H7 (cell line): ENCODE measurements at regions not wholly inside any gene's neighbourhood (a gene's known extent, or its start where the extent isn't known, plus 50 kb on each side); places are given as distances from the start of the nearest gene placed in this dataset.
A peak's percentile ranks its signal among the peaks of the same experiment; 100 is the strongest.

Experiments
- DNase-seq: peaks from one replicate; pipeline ENCODE4 v3.0.0; 2012
- H3K27me3 ChIP-seq: 2 replicates; pipeline ENCODE4 v1.6.0; 2011; ENCODE audit warnings: mild to moderate bottlenecking, low read length; ENCODE audit not compliant: control insufficient read depth, insufficient read depth
- H3K36me3 ChIP-seq: replicated peaks from 2 replicates; pipeline ENCODE4 v1.5.1; 2011; ENCODE audit warnings: low read length; ENCODE audit not compliant: control insufficient read depth, insufficient read depth
- H3K4me3 ChIP-seq: 2 replicates; pipeline ENCODE4 v1.5.1; 2011; ENCODE audit warnings: low read depth, mild to moderate bottlenecking, control low read depth, low read length, moderate library complexity; ENCODE audit not compliant: insufficient read depth

DNA sequence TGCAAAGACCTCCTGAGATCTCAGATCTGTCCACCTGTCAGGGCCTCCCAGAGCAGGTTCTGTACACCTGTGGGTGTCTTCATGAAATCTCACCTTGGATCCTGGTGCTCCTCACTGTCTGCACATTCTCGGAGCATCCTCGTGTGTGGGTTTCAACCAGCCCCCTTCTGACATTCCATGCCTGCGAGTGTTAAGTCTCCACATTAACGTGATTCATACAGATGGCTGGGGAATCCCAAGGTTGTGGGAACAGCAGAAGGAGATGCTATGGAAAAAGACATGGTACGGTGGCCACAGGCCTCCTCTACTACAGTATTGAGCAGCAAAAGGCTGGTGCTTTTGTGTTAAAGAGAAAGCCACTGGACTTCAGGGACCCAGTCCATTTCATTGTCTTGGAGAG lies 556.5 kb downstream of the DHX35 start:
- Histone ChIP-seq H3K27me3 (no peaks in the 10 kb centered on the region), H3K36me3 (no peaks in the 10 kb centered on the region), H3K4me3 (no peak overlapping the region)
- DNase-seq, result no peak

DNA sequence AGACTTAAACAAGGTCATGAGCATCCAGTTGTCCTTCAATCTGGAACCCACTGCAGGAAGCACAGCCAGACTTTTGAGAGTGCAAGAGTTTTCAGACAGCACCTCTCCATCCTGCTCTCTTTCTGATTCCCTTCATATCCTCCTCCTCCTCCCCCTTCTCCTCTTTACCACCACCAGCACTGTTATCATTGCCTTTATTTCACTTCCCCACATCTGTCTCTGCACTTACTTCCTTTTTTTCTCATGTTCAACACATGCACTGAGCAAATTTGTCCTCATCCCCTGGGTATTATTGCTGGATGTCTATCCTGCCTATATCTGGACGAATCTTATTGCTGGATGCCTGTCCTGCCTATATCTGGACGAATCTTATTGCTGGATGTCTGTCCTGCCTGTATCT lies 554.8 kb downstream of the DHX35 start:
- no peak for DNase-seq
- H3K36me3 ChIP-seq, result no peaks in the 10 kb centered on the region
- H3K4me3 ChIP-seq, result no peak overlapping the region
- no peaks in the 10 kb centered on the region for H3K27me3 ChIP-seq

DNA sequence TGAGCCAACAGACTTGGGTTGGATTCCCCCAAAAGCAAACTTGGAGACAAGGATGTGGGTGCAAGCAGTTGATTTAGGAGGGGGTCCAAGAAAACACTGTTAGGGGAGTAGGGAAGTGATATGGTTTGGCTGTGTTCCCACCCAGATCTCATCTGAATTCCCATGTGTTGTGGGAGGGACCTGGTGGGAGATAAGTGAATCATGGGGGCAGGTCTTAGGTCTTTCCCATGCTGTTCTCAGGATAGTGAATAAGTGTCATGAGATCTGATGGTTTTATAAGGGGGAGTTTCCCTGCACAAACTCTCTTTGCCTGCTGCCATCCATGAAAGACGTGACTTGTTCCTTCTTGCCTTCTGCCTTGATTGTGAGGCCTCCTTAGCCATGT lies 542.6 kb downstream of the DHX35 start:
- Histone ChIP-seq H3K27me3 (no peaks in the 10 kb centered on the region), H3K4me3 (no peak overlapping the region), H3K36me3 (no peaks in the 10 kb centered on the region)
- DNase-seq, result no peak

DNA sequence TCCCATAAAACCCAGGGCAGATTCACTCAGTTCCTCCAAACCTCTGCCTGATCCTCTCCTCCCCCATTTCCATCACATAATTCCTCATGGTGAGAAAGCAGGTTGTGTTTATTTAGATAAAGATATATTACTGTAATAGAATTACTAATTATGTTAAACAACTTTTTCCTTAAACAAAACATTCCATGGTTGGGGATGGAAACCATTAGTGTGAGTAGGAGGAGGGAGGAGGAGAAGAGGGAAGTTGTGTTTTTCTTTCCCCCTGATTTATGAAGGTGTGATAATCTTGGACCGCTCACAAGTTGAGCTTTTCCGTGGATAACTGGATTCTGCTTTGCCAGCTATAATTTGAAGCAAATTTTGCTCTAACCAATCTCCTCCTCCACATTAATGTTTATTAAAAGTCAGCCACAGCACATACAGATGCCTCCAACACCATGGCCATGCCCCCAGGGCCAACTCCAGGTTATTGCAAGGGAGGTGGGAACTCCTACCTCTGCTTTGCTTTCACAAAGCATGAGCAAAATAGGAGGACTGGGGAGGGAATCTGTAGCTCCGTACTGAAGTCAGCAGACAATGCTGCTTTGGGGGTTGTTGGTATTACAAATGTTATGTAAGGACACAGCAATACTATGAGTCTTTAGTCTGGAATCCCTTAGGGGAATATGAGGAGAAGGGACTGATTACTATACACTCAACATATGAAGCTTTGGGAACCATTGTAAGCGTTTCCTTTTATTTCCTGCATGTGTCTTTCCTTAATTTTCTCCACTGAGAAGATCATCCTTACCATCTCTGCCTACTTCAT lies 542.0 kb downstream of the DHX35 start:
- no peaks in the 10 kb centered on the region for H3K36me3 ChIP-seq
- DNase-seq, result no peak
- no peak overlapping the region for H3K4me3 ChIP-seq
- no peaks in the 10 kb centered on the region for H3K27me3 ChIP-seq

DNA sequence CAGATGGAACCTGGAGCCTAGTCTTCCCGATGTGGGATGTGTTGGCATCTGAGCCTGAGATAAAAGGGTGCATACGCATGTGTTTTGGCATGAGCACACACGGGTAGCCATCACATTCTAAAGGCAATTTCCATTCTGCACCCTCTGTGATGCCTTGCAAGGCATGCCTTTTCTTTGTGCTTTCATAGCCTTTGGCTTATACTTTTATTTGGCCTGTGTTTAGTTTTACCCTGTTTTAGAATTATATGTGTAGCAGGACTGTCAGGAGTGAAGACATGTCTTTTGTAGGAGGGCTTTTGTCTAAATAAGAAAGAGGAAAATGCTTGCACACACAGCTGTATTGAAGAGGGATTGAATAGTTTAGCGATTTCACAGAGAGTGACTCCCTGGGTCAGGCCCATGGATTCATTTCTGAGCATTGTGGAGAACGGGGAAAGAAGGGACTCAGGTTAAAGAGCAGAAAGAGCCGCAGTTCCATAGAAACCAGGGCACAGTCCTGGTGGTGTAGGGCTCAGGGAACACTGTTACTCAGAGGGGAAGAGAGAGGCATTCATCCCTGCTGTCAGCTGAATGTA lies 530.2 kb downstream of the DHX35 start:
- no peak for DNase-seq
- no peak overlapping the region for H3K4me3 ChIP-seq
- H3K36me3 ChIP-seq, result no peaks in the 10 kb centered on the region
- H3K27me3 ChIP-seq, result no peaks in the 10 kb centered on the region

DNA sequence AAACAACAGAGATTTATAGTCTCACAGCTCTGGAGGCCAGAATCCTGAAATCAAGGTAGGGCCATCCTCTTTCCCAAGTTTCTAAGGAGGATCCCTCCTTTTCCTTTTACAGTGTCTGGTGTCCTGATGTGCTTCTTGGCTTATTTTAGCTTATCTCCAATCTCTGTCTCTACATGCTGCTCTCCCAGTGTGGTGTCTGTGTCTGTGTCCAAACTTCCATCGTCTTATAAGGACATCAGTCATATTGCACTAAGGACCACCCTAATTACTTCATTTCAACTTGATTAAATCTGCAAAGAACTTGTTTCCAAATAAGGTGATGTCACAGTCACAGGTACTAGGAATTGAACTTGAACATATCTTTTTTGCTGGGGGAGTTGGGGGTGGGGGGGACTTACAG lies 529.6 kb downstream of the DHX35 start:
- Histone ChIP-seq H3K27me3 (no peaks in the 10 kb centered on the region), H3K36me3 (no peaks in the 10 kb centered on the region), H3K4me3 (no peak overlapping the region)
- DNase-seq, result no peak

DNA sequence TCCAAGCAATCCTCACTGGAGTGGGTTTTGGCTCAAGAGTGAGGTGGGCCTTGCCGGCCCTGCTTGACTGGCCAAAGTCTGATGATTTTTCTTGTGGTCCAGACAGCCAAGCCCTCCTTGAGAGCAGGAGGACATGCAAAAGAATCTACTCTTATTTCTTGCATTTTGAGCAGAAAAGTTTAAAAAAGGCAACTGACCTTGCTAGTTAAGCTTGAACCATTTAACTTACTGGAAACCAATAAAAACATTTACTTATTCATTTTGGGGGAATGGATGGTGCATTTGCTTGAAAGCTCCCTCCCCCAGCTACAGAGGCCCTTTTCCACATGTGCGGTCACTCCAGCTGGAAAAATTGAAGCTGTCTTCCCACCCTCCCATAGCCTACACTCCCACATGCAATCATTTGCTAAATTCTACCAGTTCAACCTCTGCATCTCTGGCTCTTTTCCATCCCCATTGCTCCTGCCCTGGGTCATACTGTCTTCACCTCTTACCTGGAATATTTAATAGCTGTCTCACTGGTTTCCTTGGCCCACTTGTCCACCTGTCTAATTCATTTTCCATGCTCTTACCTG lies 527.9 kb downstream of the DHX35 start:
- no peak for DNase-seq
- Histone ChIP-seq H3K36me3 (no peaks in the 10 kb centered on the region), H3K4me3 (no peak overlapping the region), H3K27me3 (no peaks in the 10 kb centered on the region)

DNA sequence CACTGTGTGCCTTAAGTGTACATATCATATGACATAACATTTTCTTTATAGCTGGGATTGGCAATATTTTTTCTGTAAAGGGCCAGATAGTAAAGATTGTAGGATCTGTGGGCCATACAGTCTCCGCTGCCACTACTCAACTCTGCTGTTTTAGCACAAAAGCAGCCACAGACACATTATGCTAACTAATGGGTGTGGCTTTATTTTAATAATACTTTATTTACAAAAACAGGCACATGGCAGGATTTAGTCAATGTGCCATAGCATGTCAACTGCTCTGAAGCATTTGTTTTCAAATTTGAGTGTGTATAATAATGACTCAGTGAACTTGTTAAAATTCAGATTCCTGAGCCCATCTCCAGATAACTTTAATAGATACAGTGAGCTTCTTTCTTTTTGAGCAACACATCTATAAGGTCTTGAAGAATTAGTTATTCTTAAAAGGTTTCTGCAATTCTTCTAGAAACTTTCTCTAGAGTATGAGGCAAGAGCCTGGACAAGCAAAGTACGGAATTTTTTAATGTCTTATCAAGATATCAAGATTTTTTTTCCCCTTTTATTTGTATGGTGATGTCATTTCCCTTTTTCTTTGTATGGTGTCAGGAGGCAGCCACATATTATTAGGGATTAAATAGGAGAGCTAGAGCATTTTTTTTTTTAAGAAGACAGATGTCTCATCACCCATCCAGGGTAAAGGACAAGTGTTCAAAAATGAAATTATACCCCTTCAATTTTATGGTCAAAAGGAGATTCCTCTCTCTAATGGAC lies 518.3 kb downstream of the DHX35 start:
- no peak for DNase-seq
- H3K4me3 ChIP-seq, result no peak overlapping the region
- no peaks in the 10 kb centered on the region for H3K36me3 ChIP-seq
- H3K27me3 ChIP-seq, result no peaks in the 10 kb centered on the region

DNA sequence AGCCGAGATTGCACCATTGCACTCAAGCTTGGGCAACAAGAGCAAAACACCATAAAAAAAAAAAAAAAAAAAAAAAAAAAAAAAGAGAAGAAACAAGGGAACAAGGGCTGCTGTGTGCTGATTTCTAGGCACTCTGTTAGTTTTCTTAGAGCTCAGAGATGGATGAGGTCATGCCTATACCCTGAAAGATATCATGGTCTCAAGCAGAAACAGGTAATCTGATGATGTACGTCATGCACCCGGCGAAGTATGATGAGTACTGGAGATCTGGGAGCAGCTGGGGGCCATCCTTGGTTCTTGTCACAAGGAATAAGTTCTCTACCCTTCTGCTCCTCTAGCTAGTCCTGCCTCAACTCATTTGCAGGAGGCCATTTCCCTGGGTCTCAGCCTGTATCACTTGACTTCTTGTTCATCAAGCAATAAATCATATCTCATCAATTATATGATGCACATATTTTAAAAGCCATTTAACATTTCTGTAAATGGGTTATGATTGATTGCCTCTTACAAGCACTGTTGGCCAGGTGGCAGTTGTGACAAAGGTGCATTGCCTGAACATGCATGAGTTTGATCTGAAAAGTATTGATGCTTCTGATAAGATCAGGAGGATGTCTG lies 517.2 kb downstream of the DHX35 start:
- no peak overlapping the region for H3K4me3 ChIP-seq
- no peak for DNase-seq
- H3K36me3 ChIP-seq, result no peaks in the 10 kb centered on the region
- H3K27me3 ChIP-seq, result no peaks in the 10 kb centered on the region

DNA sequence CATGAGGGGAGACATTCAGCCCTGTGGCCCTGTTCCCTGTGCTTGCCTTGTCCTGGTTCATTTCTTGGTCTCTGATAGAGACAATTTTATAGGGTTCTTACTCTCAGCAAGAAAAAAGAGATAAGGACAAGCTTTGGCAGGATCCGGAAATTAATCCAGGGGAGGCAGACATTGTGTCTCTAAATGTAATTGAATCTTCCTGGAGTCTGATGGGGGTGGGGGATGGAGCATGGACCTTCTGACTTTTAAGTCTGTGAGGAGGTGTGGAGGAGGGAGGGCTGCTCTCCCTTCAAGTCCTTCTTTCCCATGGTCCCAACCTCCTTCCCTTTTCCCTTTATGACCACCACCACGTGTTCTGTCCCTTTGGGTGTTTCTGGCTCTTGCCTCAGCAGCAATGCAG lies 512.7 kb downstream of the DHX35 start:
- DNase-seq, result no peak
- Histone ChIP-seq H3K36me3 (no peaks in the 10 kb centered on the region), H3K27me3 (no peaks in the 10 kb centered on the region), H3K4me3 (no peak overlapping the region)

DNA sequence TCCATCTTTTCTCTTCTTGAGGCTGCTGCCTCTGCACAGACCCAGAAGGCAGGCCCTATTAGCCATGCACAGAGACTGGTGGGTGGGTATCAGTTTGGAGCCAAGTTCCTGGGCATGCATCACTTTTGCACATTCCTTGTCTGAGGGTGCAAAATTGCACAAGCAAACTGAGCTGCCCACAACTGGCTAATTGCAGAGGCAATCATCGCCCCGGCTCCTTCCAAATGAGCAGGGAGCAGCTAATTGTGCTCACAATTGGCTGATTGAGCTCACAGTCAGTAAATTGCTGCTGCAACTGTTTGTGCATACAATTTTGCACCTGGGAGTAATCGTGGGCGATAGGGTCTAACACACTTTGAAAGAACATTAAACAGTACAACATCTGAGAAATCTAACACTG lies 511.4 kb downstream of the DHX35 start:
- no peaks in the 10 kb centered on the region for H3K36me3 ChIP-seq
- H3K4me3 ChIP-seq, result no peak overlapping the region
- no peaks in the 10 kb centered on the region for H3K27me3 ChIP-seq
- DNase-seq, result no peak

DNA sequence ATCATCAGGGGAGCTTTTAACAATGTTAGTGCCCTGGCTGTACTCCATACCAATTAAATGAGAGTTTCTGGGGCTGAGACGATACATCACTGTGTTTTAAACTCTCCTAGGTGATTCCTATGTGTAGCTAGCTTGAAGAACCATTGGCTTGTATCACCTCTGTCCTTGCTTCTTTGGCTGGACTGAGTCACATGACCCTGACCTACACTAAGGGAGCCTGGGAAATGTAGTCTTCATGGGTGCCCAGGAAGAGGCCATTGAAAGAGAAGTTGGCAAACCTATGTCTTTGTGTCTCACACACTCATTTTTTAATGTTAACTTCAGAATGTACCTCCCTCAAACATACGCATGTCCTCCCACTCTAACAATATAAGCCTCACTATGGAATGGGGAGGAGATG lies 506.6 kb downstream of the DHX35 start:
- no peak overlapping the region for H3K4me3 ChIP-seq
- DNase-seq, result peak; percentile 2
- no peaks in the 10 kb centered on the region for H3K36me3 ChIP-seq
- no peaks in the 10 kb centered on the region for H3K27me3 ChIP-seq

DNA sequence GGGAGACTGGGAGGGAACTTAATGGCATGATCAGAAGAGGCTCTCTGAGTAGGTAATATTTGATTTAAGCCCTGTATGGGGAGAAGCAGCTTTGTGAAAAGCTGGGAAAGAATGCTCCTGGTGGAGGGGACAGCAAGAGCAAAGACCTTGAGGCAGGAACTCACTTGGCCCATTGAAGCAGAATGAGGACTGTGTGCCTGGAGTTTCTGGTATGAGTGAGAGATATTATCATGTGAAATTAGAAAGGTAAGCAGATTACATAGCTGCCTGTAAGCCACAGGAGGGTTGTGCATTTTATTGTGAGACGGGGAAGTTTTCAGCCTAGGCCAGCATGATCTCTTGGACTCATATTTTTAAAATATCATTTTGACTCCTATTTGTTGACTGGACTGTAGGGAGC lies 502.1 kb downstream of the DHX35 start:
- H3K36me3 ChIP-seq, result no peaks in the 10 kb centered on the region
- H3K27me3 ChIP-seq, result no peaks in the 10 kb centered on the region
- no peak for DNase-seq
- no peak overlapping the region for H3K4me3 ChIP-seq

DNA sequence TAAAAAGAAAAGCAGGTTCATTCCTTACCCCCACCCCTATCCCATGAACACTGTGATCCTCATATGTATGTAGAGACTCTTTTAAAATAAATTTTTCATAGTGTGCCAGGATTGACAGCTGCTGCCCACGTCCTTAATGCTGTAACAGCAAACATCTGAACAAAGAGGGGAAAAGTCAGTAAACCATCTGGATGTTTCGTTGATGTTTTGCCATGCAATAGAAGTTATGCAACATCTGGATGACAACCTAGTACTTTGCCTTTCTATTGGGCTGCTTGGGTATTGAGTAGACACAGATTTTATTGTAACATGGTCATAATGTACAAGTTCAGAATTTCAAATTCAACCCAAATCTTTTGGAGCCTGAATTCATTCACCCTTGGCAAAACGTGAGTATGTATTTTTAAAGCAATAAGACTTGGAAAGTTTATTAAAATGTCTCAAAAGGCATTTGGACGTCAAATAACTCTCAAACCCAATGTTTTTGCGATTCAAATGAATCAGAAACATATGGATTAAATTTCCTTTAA lies 500.3 kb downstream of the DHX35 start:
- H3K36me3 ChIP-seq, result no peaks in the 10 kb centered on the region
- DNase-seq, result no peak

More for the DNA sequence above, 500.3 kb downstream of the DHX35 start:
- H3K27me3 ChIP-seq, result no peaks in the 10 kb centered on the region
- no peak overlapping the region for H3K4me3 ChIP-seq
